ENCODE measurements at regions not wholly inside any gene's neighbourhood (a gene's known extent, or its start where the extent isn't known, plus 50 kb on each side); places are given as distances from the start of the nearest gene placed in this dataset.

DNA sequence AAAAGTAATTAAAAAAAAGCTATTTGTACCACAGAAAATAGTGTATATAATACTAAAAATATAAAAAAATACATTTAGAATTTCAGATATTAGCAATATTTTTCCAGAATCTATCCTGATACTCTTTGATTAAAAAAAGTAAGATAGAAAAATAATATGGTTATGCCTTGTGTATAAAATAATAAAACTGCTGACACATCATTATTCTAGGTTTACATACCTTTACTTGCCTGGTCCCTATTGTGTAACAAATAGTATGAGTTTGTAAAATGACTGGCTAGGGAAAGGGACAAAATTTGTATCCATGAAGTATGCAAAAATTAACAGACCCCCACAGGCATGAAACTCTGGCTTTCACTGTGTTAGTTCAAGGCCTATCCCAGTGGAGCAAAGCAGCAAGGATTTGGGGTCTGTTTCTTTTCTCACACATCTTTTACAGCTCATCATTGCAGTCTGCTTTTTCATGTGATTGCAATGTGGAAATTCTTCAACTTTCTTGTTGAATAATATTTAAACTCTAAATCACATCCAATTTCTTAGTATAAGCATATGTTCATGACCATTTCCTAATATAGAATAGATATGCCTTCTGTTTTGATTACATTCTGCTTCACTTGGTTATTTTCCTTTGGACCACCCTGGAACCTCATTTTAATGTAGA lies 136.7 kb upstream of the PCDH18 start:
- no peak for TF ChIP-seq FOS (IDR thresholded peaks at IDR 0.05; ENCODE audit: borderline replicate concordance, insufficient read depth, low read length)
- TF ChIP-seq, protein P1, sequence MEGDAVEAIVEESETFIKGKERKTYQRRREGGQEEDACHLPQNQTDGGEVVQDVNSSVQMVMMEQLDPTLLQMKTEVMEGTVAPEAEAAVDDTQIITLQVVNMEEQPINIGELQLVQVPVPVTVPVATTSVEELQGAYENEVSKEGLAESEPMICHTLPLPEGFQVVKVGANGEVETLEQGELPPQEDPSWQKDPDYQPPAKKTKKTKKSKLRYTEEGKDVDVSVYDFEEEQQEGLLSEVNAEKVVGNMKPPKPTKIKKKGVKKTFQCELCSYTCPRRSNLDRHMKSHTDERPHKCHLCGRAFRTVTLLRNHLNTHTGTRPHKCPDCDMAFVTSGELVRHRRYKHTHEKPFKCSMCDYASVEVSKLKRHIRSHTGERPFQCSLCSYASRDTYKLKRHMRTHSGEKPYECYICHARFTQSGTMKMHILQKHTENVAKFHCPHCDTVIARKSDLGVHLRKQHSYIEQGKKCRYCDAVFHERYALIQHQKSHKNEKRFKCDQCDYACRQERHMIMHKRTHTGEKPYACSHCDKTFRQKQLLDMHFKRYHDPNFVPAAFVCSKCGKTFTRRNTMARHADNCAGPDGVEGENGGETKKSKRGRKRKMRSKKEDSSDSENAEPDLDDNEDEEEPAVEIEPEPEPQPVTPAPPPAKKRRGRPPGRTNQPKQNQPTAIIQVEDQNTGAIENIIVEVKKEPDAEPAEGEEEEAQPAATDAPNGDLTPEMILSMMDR (IDR thresholded peaks at IDR 0.05; ENCODE audit: extremely low read depth in 1 of 2, insufficient read depth in 1 of 2, low read depth in 1 of 2, low read length in 2 of 2), result no peak
- no peak for TF ChIP-seq POLR2A (IDR thresholded peaks at IDR 0.05; ENCODE audit: low read depth, low read length)

All from endothelial cell of umbilical vein (primary cell).